Endothelial cell of umbilical vein (primary cell): ENCODE measurements at regions not wholly inside any gene's neighbourhood (a gene's known extent, or its start where the extent isn't known, plus 50 kb on each side); places are given as distances from the start of the nearest gene placed in this dataset.

Experiments
- BruUV-seq: library from RNA; stranded (reverse); fragments of 400-500 nt; replicated peaks from 2 replicates; lab custom pipeline; 2021; lab: Mats Ljungman, UMichigan
- CTCF ChIA-PET: fragments of 300-600, 350-600 bp; sonication (Branson Sonifier 250); formaldehyde crosslinking; loops from one replicate; lab custom pipeline; 2021; ENCODE audit warnings: antibody characterized with exemption, inconsistent platforms; lab: Charles Lee
- POLR2A ChIA-PET: fragments of 300-600, 350-600 bp; sonication (Branson Sonifier 250); formaldehyde crosslinking; loops from one replicate; lab custom pipeline; 2021; ENCODE audit warnings: antibody characterized with exemption, inconsistent platforms; lab: Charles Lee
- DNase-seq: peaks from one replicate; pipeline ENCODE4 v3.0.0-alpha.2; 2011; ENCODE audit warnings: low read depth, low spot score
- FAIRE-seq: peaks from 2 replicates; lab custom pipeline; 2011; peaks lifted over from hg19 to GRCh38; lab: Jason Lieb, UNC
- H2AFZ ChIP-seq: 2 replicates; pipeline ENCODE4 v1.6.0; 2012; ENCODE audit warnings: low read depth, low read length, control low read depth, inconsistent platforms
- H3K27ac ChIP-seq: 2 replicates; pipeline ENCODE4 v1.5.1; 2011; ENCODE audit warnings: low read depth, mild to moderate bottlenecking, control low read depth, low read length, moderate library complexity; ENCODE audit not compliant: insufficient read depth
- H3K27me3 ChIP-seq, 2 experiments: 2 replicates each; pipeline versions ENCODE4 v1.6.0 to v1.6.1; 2011; ENCODE audit warnings: low read length in 2 of 2, mixed read lengths in 1 of 2; ENCODE audit not compliant: control insufficient read depth in 2 of 2, insufficient read depth in 2 of 2
- H3K36me3 ChIP-seq, 2 experiments: 2 replicates in 1 of 2; 3 replicates in 1 of 2; pipeline ENCODE4 v1.5.1; 2011; ENCODE audit warnings: low read length in 2 of 2, mild to moderate bottlenecking in 1 of 2, moderate library complexity in 1 of 2; ENCODE audit not compliant: control insufficient read depth in 2 of 2, insufficient read depth in 2 of 2; ENCODE audit errors: extremely low read depth in 1 of 2
- H3K4me1 ChIP-seq: 3 replicates; pipeline ENCODE4 v1.5.1; 2011; ENCODE audit warnings: mild to moderate bottlenecking, low read length; ENCODE audit not compliant: control insufficient read depth, insufficient read depth; ENCODE audit errors: extremely low read depth
- H3K4me2 ChIP-seq: 2 replicates; pipeline ENCODE4 v1.6.1; 2011; ENCODE audit warnings: low read length, control low read depth, mixed read lengths; ENCODE audit not compliant: insufficient read depth
- H3K4me3 ChIP-seq, 3 experiments: fragments of 200-600 bp in 1 of 3; sonication (generic), shearing (Covaris generic) in 1 of 3; replicated peaks in 1 of 3; 2 replicates each; pipeline ENCODE4 v1.5.1; 2011 to 2016; ENCODE audit warnings: control low read depth in 3 of 3, low read length in 3 of 3, mild to moderate bottlenecking in 2 of 3, inconsistent platforms in 1 of 3, low read depth in 1 of 3, moderate library complexity in 1 of 3; ENCODE audit not compliant: insufficient read depth in 1 of 3
- H3K79me2 ChIP-seq: 2 replicates; pipeline ENCODE4 v1.6.0; 2012; ENCODE audit warnings: low read length, inconsistent platforms; ENCODE audit not compliant: control insufficient read depth, insufficient read depth
- H3K9ac ChIP-seq: replicated peaks from 2 replicates; pipeline ENCODE3; 2011; ENCODE audit warnings: low read length, control low read depth; ENCODE audit not compliant: insufficient read depth; ENCODE audit errors: extremely low read depth
- H3K9me1 ChIP-seq: replicated peaks from 3 replicates; pipeline ENCODE4 v1.6.0; 2011; ENCODE audit warnings: mild to moderate bottlenecking, low read length; ENCODE audit not compliant: control insufficient read depth, insufficient read depth; ENCODE audit errors: extremely low read depth
- H3K9me3 ChIP-seq: replicated peaks from 2 replicates; pipeline ENCODE4 v1.5.1; 2012; ENCODE audit warnings: low read length, inconsistent platforms; ENCODE audit not compliant: control insufficient read depth, insufficient read depth
- H4K20me1 ChIP-seq: replicated peaks from 2 replicates; pipeline ENCODE3; 2011; ENCODE audit warnings: mild to moderate bottlenecking, low read length; ENCODE audit not compliant: control insufficient read depth, insufficient read depth; ENCODE audit errors: extremely low read depth
- CTCF ChIP-seq, 2 donors: IDR thresholded peaks; 1 replicate in 1 of 2; 2 replicates in 1 of 2; pipeline ENCODE4 v1.5.1; 2011; ENCODE audit warnings: low read length in 2 of 2, mild to moderate bottlenecking in 2 of 2, moderate library complexity in 2 of 2, control low read depth in 1 of 2, inconsistent platforms in 1 of 2, low read depth in 1 of 2; ENCODE audit not compliant: insufficient read depth in 1 of 2; ENCODE audit errors: extremely low read depth in 1 of 2
- EZH2 ChIP-seq: IDR thresholded peaks from 2 replicates; pipeline ENCODE4 v1.6.1; 2012; ENCODE audit warnings: borderline replicate concordance, low read depth, mild to moderate bottlenecking, moderate library complexity, low read length, inconsistent platforms; ENCODE audit not compliant: severe bottlenecking
- FOS ChIP-seq: IDR thresholded peaks from 2 replicates; pipeline ENCODE4 v1.6.1; 2011; ENCODE audit warnings: mild to moderate bottlenecking, low read length, moderate library complexity, borderline replicate concordance; ENCODE audit not compliant: insufficient read depth
- GATA2 ChIP-seq: IDR thresholded peaks from 2 replicates; pipeline ENCODE4 v1.7.0; 2011; ENCODE audit warnings: low read depth, mild to moderate bottlenecking, moderate library complexity, mixed read lengths, low read length; ENCODE audit not compliant: insufficient read length, insufficient read depth
- JUN ChIP-seq: IDR thresholded peaks from 2 replicates; pipeline ENCODE4 v1.6.1; 2011; ENCODE audit warnings: borderline replicate concordance, low read depth; ENCODE audit not compliant: insufficient read length, insufficient read depth
- MAX ChIP-seq: IDR thresholded peaks from 2 replicates; pipeline ENCODE4 v1.6.1; 2011; ENCODE audit not compliant: insufficient read depth, insufficient read length
- MYC ChIP-seq: IDR thresholded peaks from one replicate; pipeline ENCODE4 v1.6.1; 2011; ENCODE audit warnings: mild to moderate bottlenecking, low read depth, low read length
- POLR2A ChIP-seq: IDR thresholded peaks from 2 replicates; pipeline ENCODE4 v1.6.1; 2012; ENCODE audit warnings: low read depth, mild to moderate bottlenecking, control low read depth, low read length
- POLR2AphosphoS5 ChIP-seq: IDR thresholded peaks from 2 replicates; pipeline ENCODE4 v1.6.1; 2012; ENCODE audit warnings: low read depth, mild to moderate bottlenecking, control low read depth, low read length, moderate library complexity; ENCODE audit not compliant: insufficient read depth
- dilution Hi-C: fragments of 300-500 bp; cut with MboI; formaldehyde crosslinking; loops from one replicate; pipeline ENCODE4 v1.15.0; 2019; ENCODE audit warnings: low sequenced_read_pairs; ENCODE audit not compliant: extremely low pct_ligation_motif_present
- intact Hi-C: fragments of 100-400 bp; cut with micrococcal nuclease; formaldehyde crosslinking; loops from one replicate; pipeline ENCODE4 v1.10.0; 2022

- no peak overlapping the region for H3K27ac ChIP-seq
- ChIA-PET POLR2A (no interaction called here), CTCF (interaction anchor here (1.6 kb wide), 1 partner anchor 26 kb away, joined by 4 read pairs; no protein-coding TSS in a partner anchor)
- dilution Hi-C loops (no loop called here), intact Hi-C loops (no loop called here)
- DNase-seq (no peak), FAIRE-seq (no peak)
- no peaks in the 10 kb centered on the region for H3K36me3 ChIP-seq
- BruUV-seq = no TSS peak
- H3K4me2 ChIP-seq = no peak overlapping the region
- no peaks in the 10 kb centered on the region for H3K9me3 ChIP-seq
- no peaks in the 10 kb centered on the region for H3K79me2 ChIP-seq
- H3K27me3 ChIP-seq = no peaks in the 10 kb centered on the region
- TF ChIP-seq POLR2A (no peak), GATA2 (no peak), JUN (no peak), CTCF (IDR thresholded peaks at IDR 0.05; ENCODE audit: extremely low read depth in 1 of 2, insufficient read depth in 1 of 2, low read depth in 1 of 2, low read length in 2 of 2) (no peak), POLR2AphosphoS5 (no peak), EZH2 (no peak), MYC (no peak), MAX (no peak), FOS (no peak)
- no peaks in the 10 kb centered on the region for H3K4me1 ChIP-seq
- H3K9ac ChIP-seq = no peak overlapping the region
- no peaks in the 10 kb centered on the region for H4K20me1 ChIP-seq
- no peak overlapping the region for H2AFZ ChIP-seq
- no peaks in the 10 kb centered on the region for H3K9me1 ChIP-seq
- no peak overlapping the region for H3K4me3 ChIP-seq
Observed at GRCh38 chr3:81268526-81268925, 492.9 kb downstream of the GBE1 start.
